DND-41 (cell line): ENCODE measurements at regions not wholly inside any gene's neighbourhood (a gene's known extent, or its start where the extent isn't known, plus 50 kb on each side); places are given as distances from the start of the nearest gene placed in this dataset.

Experiments used
- EZH2 ChIP-seq: IDR thresholded peaks from 3 replicates; pipeline ENCODE4 v1.6.1; 2012; ENCODE audit warnings: borderline replicate concordance, low read depth, mild to moderate bottlenecking, moderate library complexity, low read length, inconsistent platforms; ENCODE audit not compliant: severe bottlenecking
- TF ChIP-seq, protein P1 (sequence below): IDR thresholded peaks from 2 replicates; pipeline ENCODE4 v1.5.1; 2012; ENCODE audit warnings: borderline replicate concordance, low read length, moderate library complexity, mild to moderate bottlenecking; ENCODE audit not compliant: poor library complexity, severe bottlenecking; ENCODE audit errors: extremely low read depth

DNA sequence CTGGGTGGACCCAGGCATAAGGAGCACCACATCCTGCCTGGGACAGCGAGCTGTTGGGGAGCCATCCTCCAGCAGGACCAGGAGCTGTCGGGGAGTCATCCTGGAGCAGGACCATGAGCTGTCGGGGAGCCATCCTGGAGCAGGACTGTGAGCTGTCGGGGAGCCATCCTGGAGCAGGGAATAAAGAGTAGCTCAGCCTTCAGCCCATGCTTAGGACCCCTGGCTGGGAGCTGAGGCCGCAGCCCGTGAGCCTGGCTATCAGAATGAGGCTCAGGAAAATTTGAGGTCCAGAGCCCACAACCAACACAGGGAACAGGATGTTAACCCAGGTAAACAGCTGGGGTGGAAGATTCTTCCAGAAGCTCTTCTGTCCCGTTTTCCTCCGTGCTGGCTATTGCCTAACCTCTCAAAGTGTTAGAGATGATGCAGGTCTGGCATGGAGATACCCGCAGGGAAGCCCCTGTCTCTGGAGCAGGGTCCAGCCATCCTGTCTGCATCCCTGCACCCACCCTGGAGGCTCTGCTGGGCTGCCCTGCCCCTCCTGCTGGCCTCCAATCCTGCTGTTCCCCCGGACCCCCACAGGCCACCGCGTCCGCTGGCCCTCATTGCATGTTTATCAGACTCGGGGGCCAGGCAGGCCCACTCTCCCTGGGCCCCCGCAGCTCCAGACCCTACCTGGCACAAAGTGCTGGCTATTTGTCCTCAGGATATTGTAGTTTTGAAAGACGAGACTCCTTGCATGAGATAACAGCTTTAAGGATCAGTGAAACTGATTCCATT lies 243.5 kb upstream of the MYT1L start:
- TF ChIP-seq, protein P1, sequence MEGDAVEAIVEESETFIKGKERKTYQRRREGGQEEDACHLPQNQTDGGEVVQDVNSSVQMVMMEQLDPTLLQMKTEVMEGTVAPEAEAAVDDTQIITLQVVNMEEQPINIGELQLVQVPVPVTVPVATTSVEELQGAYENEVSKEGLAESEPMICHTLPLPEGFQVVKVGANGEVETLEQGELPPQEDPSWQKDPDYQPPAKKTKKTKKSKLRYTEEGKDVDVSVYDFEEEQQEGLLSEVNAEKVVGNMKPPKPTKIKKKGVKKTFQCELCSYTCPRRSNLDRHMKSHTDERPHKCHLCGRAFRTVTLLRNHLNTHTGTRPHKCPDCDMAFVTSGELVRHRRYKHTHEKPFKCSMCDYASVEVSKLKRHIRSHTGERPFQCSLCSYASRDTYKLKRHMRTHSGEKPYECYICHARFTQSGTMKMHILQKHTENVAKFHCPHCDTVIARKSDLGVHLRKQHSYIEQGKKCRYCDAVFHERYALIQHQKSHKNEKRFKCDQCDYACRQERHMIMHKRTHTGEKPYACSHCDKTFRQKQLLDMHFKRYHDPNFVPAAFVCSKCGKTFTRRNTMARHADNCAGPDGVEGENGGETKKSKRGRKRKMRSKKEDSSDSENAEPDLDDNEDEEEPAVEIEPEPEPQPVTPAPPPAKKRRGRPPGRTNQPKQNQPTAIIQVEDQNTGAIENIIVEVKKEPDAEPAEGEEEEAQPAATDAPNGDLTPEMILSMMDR, result no peak
- TF ChIP-seq EZH2, result no peak
